GM19043 (cell line): ENCODE measurements at regions not wholly inside any gene's neighbourhood (a gene's known extent, or its start where the extent isn't known, plus 50 kb on each side); places are given as distances from the start of the nearest gene placed in this dataset.
"Not testable (repeated sequence)": the region's sequence is repeated elsewhere in the genome, so short reads cannot be mapped to it uniquely, and the experiment has no call there.

Experiments
- ATAC-seq: cut with Tn5 transposase; IDR thresholded peaks from one replicate; pipeline ENCODE4 v1.9.1; 2021; ENCODE audit warnings: low read depth; ENCODE audit not compliant: unreplicated experiment

DNA sequence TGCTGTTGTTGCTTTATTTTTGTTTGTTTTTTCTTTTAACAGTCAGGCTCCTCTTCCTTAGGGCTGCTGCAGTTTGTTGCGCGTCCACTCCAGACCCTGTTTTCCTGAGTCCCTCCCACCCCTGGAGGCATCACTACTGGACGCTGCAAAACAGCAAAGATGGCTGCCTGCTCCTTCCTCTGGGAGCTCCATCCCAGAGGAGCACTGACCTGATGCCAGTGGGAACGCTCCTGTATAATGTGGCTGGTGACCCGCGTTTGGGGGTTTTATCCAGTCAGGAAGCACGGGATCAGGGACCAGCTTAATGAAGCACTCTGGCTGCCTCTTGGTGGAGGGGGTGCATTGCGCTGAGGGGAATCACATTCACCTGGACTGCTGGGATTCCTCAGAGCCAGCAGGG, 1005.6 kb downstream of the CDH8 start:
- ATAC-seq = no peak

- ATAC-seq = no peak
Measured at GRCh38 chr16:61024180-61024900, 1011.9 kb downstream of the CDH8 start.

- ATAC-seq = no peak
Measured at GRCh38 chr16:61014869-61015268, 1021.4 kb downstream of the CDH8 start.

DNA sequence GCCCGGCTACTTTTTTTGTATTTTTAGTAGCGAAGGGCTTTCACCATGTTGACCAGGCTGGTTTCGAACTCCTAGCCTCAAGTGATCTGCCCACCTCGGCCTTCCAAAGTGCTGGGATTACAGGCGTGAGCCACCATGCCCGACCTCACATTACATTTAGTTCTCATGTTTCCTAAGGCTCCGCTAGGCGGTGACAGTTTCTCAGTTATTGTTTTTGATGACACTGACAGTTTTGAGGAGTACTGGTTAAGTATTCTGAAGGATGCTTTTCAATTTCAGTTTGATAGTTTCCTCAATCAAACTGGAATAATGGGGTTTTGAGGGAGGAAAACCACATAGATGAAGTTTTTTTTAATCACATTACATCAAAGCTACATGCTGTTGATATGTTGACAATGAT, 1028.5 kb downstream of the CDH8 start:
- no peak for ATAC-seq

- ATAC-seq = no peak
Measured at GRCh38 chr16:61005952-61006351, 1030.3 kb downstream of the CDH8 start.

GRCh38 chr16:61002479-61003204, 1033.6 kb downstream of the CDH8 start:
- no peak for ATAC-seq

DNA sequence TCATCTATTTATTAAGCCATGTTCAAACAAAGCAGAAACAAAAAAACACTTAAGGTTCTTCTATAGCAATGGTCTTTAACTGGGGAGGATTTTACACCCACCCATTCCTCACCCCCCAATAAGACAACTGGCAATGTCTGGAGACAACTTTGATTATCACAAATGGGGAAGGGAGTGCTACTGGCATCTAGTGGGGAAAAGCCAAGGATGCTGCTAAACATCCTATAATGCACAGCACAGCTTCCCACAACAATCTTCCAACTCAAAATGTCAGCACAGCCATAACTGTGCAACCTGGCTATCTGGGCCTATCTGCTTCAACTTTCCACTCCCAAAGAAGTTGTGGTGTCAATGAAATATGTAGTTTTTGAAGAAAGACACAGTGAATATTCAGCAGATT, 1044.4 kb downstream of the CDH8 start:
- ATAC-seq = no peak

GRCh38 chr16:60989592-60989991, 1046.6 kb downstream of the CDH8 start:
- ATAC-seq = no peak

GRCh38 chr16:60979119-60979518, 1057.1 kb downstream of the CDH8 start:
- no peak for ATAC-seq

DNA sequence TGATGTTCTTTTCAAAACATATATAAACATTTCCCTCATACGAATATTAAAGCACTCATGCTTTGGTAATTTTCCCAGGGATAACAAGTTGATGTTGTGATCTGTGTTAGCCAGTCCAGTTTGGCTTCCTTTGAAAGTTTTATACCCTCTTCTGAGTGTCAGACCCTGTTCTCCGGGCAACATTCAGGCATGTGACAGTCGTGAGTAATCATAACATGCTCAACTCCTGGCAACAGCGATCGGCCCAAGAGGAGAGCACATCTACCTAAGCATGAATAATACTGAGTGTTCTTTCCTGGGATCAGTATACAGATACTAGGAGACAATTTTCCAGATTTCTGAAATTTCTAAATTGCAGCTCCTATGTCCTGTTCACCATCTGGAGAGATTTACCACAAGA, 1086.4 kb downstream of the CDH8 start:
- ATAC-seq = no peak

DNA sequence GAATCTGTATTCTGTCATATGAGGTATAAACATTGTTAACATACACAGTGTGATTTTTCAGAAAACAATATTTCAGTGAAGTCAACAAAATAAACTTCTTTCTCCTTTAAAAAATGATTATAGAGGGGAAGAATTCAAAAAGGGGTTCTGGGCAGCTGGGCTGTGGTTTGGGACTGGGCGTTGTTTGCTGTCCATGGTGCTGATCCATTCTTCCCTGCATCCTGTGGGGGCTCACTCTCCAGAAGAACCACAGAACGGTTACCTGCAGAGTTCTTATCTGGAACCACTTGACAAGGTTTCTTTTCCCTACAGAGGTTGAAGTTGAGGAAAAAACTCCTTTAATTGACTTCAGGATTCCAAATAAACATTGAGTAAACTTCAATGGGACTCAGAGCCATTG, 1091.0 kb downstream of the CDH8 start:
- no peak for ATAC-seq

GRCh38 chr16:60936189-60936588, 1100.0 kb downstream of the CDH8 start:
- ATAC-seq = not testable (repeated sequence)

GRCh38 chr16:60932600-60932999, 1103.6 kb downstream of the CDH8 start:
- ATAC-seq = no peak

GRCh38 chr16:60930291-60930690, 1105.9 kb downstream of the CDH8 start:
- ATAC-seq = no peak

DNA sequence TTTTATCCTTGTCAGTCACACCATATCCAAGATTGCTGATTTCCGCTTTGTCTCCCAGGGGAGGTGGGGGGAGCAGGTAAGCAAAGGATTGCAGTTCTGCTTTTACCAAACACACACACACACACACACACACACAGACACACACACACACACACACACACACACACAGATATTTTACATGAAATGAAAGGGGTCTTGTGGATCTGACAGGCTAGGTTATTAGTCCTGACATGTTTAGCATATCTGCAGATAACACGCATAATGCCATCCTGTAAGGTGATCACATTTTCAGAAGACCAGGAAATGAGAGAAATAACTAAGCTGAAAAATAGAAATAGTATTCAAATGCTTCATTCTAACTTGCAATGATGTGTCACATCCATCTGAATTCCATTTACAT, 1113.3 kb downstream of the CDH8 start:
- no peak for ATAC-seq

DNA sequence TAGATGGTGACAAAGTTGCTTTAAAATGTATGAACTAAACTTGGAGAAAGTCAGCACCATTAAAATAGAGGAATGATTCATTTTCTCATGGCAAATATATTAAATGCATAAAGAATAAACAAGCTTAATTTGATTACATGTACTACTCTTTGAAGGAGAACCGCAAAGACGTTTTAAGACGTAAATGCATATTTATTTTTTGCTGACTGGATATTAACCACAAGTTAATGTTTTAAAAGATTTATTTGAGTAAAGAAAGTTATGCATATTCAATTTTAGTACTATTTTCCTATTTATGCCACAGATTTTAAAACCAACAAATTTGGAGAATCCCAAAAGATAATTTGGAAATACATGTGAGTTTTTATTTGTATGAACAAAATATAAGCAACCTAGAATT, 1121.9 kb downstream of the CDH8 start:
- ATAC-seq = no peak

GRCh38 chr16:60907645-60908044, 1128.6 kb downstream of the CDH8 start:
- ATAC-seq = no peak

DNA sequence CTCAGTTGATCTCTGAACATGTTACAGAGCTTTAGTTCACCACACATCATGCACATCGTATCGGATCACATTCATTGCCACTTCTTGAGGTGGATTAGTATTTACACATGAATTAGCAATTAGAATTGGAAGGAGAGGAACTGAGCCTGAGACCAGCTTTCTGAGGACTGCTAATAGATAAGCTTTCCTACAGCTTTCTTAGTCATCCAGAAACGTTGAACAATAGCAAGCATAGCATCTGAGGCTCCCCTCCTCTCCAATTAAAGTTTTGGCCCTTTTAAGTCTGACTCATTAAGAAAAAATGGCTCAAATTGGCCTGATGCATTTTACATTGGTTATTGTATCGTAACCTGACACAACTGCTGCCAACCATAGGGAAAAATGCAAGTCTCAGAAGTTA, 1130.4 kb downstream of the CDH8 start:
- ATAC-seq = no peak

- ATAC-seq = no peak
Measured at GRCh38 chr16:60902114-60902513, 1134.1 kb downstream of the CDH8 start.

- ATAC-seq = no peak
Measured at GRCh38 chr16:60882816-60883215, 1153.4 kb downstream of the CDH8 start.

DNA sequence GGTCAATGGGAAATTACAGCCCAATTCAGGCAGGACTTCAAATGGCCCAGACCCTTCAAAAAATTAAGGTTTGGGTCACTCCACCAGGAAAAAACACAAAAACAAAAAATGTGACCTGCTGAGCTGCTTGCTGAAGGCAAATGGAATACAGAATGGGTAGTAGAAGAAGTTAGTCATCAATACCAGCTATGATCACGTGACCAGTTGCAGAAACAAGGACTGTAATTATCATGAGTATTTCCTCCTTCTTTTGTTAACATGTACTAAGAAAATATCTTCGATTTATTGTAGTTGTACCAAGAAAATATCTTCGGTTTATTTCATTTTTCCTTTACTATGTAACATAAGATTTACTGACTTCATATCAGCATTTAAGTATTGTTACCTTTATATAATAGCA, 1183.6 kb downstream of the CDH8 start:
- no peak for ATAC-seq

GRCh38 chr16:60821661-60822060, 1214.6 kb downstream of the CDH8 start:
- no peak for ATAC-seq
